ENCODE measurements at regions not wholly inside any gene's neighbourhood (a gene's known extent, or its start where the extent isn't known, plus 50 kb on each side); places are given as distances from the start of the nearest gene placed in this dataset.

- TF ChIP-seq CTCF (IDR thresholded peaks at IDR 0.05) (no peak), EP300 (IDR thresholded peaks at IDR 0.05) (no peak), POLR2AphosphoS5 (IDR thresholded peaks at IDR 0.05) (no peak)
Observed at GRCh38 chr13:33933810-33934209, 115.9 kb downstream of the RFC3 start.

Data from gastroesophageal sphincter (tissue), 3 donors.